GM21526 (cell line): ENCODE measurements at regions not wholly inside any gene's neighbourhood (a gene's known extent, or its start where the extent isn't known, plus 50 kb on each side); places are given as distances from the start of the nearest gene placed in this dataset.
"Not testable (repeated sequence)": the region's sequence is repeated elsewhere in the genome, so short reads cannot be mapped to it uniquely, and the experiment has no call there.

ENCODE experiments used
- ATAC-seq: cut with Tn5 transposase; IDR thresholded peaks from one replicate; pipeline ENCODE4 v1.9.1; 2021; ENCODE audit warnings: moderate library complexity; ENCODE audit not compliant: unreplicated experiment, low FRiP score

DNA sequence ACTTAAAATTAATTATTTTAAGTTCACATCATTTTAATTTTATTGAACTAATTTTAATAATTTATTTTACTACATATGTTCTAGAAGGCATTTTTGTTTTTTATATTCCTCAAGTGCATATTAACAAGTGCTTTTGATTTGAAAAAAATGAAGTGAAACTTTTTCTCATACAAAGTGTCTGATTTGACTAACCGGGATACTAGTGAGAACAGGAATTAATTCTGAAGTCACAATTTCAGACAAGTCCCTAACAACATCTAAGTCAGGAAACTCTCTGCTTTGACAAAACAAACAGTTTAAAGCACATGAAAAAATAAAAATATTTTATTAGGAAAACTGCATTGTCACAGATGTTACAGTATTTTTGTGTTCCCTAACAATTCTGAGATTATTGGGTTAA, 1166.3 kb upstream of the CITED2 start:
- no peak for ATAC-seq

DNA sequence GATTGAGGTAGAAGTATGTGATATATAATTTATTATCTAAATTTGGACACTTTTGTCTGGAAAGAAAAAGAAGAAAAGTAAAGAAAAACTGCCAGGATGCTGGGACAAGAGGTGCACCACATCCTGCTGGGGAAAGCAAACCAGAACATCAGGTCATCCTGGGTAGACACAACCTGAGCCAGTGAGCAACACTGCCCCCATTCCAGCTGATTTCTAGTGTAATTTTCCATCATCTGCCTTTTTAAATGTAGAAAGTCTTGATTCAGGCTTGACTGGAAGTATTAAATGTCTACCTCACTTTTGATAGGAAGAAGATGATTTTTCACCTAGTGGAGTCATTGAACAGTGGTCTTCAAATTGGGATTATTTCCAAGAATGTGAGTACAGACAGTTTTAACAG, 1164.5 kb upstream of the CITED2 start:
- no peak for ATAC-seq

DNA sequence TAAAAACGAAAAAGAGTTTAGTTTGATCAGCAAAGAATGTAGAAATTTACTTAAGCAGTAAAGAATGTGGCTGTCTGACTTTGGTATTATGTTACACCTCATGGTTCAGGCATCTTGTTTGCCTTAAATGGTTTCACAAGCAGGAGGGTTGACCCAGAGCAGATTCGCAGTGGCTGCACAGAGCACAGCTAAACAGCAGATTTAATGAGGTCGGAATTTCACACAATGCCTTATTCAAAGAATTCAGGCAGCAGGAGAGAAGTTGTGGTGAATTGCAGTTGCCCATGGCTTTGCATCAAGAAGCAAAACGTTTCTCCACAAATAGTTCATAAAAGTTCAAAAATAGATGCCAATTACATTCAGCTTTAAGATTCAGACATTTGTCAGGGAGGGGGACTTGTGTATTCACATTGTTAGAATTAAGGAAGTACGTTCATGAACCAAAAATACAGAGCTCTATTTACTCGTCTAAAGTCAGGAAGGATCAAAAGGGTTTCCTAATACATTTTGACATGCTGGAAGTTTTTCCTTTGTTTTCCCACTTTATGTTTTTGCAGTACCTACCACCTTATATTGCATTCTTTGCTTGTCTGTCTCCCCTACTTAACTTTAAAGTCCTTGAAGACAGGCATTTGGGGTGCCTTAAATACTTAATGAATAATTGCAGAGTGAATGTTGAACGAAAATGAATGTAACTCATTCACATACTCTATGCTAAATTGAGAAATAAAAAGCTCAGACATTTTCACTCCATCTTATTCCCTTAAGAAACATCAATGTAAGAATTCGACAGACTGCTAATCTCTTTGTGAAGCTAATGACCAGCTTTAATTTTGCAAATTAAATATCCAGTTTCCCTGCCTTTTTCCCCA, 1163.6 kb upstream of the CITED2 start:
- ATAC-seq = no peak

DNA sequence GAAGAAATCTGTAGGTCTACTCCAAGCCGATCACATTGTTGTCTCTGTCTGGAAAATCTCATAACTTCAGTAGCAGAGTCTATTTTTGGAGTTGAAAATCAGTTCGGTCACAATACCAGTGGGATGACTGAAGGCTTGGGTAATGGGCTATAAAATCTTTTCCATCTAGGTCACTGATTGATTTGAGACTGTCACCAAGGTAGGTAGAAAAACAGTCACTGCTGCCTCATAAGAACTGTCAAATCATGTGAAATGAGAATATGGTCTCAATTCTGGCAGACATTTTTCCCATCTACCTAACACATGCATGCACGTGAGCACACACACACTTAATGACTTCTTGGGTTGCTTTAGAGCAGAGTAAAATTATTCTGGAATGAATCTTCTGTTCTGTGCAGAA, 1162.8 kb upstream of the CITED2 start:
- ATAC-seq = no peak

DNA sequence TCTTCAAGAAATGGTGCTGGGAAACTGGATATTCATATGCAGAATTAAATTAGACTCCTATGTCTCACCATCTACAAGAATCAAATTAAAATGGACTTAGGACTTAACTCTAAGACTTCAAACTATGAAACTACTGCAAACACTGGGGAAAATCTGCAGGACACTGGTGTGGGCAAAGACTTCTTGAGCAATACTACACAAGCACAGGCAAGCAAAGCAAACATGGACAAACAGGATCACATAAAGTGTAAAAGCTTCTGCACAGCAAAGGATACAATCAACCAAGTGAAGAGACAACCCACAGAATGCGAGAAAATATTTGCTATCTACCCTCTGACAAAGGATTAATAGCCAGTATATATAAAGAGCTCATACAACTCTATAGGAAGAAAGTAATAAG, 1161.1 kb upstream of the CITED2 start:
- no peak for ATAC-seq

DNA sequence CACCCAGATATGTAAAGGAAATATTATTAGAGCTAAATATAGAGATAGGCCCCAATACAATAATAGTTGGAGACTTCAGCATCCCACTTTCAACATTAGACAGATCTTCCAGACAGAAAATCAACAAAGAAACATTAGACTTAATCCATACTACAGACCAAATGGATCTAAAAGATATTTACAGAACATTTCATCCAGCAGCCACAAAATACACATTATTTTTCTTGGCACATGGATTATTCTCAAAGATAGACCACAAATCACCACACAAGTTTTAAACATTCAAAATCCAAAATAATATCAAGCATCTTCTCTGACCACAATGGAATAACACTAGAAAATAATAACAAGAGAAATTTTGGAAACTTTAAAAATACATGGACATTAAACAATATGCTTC, 1159.1 kb upstream of the CITED2 start:
- ATAC-seq = no peak

DNA sequence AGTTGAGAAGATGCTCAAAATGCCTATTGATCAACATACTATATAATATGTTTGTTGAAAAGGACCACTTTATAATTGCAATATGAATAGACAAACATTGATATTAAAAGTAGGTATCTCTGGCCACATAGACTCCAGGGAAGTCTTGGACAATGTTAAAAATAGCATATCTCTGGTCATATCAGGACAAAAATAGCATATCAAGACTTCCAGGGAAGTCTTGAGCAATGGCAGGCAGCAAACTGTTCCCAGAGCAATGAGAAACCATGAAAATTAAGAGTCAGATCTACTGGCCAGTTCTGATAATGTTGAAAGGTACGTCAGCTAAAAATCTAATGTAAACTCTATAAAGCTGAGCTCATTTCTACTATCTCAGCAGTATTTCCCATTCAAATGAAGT, 1130.3 kb upstream of the CITED2 start:
- no peak for ATAC-seq

DNA sequence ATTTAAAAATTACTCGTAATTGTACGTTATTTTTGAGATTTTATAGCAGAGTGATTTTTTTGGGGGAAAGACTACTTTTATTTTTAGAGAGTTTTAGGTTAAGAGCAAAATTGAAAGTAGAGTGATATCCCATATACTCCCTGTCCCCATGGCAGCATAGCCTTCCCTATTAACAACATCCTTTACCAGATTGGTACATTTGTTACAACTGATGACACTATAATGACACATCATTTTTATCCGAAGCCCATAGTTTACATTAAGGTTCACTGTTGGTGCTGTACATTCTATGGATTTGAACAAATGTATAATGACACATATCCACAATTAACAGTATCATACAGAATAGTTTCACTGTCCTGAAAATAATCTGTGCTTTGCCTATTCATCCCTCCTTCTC, 1126.4 kb upstream of the CITED2 start:
- no peak for ATAC-seq

DNA sequence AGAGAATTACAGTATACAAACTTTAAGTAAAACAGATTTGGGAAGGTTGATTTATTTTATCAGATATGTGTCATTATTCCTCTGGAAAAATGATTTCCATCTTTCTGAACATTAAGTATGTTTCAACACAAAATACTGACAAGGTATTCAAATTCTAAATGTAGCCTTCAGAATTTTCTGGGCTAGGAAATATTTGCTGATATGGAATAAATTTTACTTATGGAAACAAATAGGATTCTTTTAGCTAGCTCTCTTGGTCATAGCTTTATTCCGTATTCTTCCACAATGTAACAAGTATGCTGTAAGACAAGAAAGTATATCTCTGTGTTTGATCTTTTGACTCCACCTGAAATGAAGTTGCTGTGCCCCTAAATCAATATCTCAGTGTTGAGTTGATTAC, 1125.2 kb upstream of the CITED2 start:
- no peak for ATAC-seq

DNA sequence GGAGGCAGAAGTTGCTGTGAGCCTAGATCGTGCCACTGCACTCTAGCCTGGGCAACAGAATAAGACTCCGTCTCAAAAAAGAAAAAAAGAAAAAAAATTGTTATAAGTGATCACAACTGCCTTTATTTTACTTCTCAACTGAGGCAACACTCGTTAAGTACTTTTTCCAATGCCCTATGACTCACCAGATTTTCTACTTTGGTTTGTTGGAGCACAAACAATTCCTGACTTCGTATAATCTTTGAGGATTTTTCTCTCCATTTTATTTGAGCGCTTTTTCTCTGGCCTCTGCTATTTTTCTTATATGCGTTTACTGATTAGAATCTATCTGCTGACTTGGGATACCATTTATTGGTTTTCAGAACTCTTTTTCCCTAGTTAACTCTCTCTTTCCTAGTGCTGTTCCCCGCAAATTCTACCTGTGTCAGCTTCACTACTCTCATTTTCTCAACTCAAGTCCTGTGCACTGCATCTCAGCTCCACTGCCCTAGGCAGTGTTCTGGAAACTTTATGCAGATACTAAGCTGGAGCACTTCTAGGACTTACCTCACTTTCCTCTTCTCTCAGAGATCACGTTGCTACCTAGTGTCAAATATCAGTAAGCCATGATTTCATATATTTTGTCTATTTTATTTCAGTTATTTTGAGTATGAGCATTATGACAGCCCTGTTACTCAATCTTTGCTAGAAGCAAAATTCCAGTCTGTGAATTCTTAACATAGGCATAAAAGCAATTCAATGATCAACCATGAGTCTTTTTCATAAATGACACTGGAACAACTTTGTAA, 1120.1 kb upstream of the CITED2 start:
- no peak for ATAC-seq

DNA sequence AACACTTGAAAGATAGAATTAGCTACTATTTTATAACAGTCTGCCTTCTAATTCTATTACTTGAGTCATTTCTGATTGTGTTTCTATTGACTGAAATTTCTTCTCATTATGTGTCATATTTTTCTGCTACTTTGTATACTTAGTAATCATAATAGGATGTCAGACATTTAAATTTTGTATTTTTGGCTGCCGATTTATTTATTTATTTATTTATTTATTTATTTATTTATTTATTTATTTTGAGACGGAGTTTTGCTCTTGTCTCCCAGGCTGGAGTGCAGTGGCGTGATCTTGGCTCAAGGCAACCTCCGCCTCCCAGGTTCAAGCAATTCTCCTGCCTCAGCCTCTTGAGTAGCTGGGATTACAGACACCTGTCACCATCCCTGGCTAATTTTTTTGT, 1119.0 kb upstream of the CITED2 start:
- ATAC-seq = not testable (repeated sequence)

DNA sequence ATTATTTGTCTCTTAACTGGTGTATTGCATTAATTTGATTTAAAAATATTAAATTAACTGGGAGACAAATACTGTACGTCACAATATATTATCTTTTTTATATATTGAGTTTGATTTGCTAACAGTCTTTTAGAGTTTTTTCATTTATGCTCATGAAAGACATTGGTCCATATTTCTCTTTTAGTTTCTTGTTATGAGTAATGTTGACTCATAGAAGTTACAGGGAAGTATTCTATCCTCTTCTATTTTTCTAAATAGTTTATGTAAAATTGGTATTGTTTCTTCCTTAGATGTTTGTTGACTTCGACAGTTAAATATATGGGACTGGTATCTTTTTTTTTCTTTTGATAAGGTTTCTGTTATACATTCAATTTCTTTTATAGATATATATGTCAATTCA, 1115.6 kb upstream of the CITED2 start:
- no peak for ATAC-seq

DNA sequence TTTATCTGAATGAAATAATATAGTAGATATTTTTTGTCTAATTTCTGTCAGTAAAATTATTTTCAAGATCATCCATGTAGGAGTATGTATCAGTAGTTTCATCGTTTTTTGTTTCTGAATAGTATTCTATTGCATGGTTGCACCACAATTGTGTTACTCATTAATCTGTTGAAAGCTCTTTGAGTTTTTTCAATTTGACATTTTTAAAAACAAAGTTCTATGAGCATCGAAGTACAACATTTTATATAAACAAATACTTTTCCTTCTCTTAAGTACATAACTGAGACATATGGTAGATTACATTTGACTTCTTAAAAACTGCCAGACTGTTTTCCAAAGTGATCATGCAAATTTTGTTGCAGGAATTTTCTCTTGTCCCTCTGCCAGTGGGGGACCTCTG, 1113.1 kb upstream of the CITED2 start:
- ATAC-seq = no peak

DNA sequence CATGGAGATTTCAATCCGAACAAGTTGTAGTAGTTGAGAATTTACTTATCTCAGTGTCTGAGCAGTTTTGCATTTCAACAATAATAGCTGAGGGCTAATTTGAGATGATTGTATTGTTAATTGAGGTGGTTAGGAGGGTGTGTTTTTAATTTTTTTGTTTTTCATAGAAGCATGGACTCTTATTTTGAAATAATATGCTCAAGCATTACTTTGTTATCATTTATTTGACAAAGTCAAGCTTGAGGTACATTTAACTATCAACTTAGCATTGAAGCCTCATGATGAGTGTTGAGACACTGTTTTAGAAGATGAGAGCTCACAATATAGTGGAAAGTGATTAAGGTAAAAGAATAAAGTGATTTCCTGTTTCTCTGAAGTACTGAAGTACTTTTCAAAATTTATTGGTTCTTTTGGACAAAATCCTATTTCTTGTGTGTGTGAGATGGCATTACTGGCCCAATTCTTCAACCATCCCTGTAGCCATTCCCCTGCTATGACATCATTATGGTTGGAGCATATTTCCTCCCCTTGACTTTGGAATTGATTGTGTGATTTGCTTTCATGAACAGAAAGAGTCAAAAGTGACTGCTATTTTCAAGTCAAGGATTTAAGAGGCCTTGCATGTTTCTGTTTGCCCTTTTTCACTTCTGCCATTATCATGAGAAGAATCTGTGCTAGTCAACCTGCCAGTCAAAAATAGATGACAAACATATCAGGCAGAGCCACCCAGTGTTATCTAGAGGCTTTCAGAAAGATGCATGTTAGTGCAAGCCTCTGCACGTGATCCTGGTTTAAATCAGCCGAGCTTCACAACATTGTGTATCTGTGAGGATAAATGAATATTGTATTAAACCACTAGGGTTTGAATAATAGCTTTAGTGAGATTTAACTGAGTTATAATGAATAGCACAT, 1112.3 kb upstream of the CITED2 start:
- ATAC-seq = no peak

DNA sequence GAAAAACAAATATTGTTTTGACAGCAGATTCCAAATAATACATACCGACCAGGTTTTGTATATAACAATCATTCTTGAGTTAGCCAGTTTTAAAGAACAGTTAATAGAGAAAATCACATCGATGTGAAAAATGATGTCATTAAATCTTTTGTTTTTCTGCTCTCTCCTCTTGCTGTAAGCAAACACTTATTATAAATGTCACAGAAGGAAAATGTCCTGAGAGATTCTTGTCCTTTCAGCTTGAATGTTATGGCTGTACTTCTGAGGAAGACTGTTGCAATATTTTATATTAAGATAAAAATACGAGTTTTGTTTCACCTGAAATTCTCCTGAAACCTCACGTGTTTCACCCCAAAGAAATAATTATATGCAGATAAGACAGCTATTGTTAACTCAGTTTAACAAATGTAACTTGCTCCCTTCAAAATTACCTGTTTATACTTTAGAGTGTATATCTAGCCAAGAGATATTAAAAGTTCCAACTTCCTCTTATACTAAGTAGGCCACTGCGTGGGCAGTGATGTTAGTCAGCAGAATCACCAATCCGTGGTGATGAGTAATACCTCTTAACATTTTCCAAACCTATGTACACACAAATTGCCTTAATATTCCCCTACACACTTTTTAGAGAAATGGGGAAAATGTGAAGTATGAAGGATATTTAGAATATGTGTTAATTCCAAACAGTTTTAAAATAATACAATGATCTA, 1111.4 kb upstream of the CITED2 start:
- ATAC-seq = no peak

DNA sequence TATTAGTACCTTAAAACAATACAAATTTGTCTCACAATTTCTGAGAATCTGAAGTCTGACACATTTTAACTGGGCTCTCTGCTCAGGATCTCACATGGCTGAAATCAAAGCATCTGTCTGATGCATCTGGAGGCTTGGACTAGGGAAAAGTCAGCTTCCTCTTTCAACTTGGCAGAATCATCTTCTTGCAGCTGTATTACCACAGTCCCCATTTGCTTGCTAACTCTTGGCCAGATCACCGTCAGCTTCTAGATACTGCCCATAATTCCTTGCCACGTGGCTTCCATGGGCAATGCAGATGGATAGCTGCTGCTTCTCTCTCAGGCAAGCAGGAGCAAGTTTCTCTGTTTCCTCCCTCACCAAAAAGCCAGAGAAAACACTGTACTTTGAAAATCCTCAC, 1106.4 kb upstream of the CITED2 start:
- ATAC-seq = no peak

DNA sequence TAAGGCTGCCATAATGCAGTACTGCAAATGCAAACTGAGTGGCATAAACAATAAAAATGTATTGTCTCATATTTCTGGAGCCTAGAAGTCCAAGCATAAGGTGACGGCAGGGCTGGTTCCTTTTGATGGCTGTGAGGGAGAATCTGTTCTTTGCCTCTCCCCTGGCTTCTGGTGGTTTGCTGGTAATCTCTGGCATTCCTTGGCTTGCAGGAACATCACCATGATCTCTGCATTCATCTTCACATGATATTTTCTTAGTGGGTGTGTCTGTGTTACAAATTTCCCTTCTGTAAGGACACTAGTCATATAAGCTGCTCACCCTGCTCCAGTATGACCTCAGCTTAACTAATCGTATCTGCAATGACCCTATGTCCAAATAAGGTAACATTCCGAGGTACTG, 1104.2 kb upstream of the CITED2 start:
- no peak for ATAC-seq

DNA sequence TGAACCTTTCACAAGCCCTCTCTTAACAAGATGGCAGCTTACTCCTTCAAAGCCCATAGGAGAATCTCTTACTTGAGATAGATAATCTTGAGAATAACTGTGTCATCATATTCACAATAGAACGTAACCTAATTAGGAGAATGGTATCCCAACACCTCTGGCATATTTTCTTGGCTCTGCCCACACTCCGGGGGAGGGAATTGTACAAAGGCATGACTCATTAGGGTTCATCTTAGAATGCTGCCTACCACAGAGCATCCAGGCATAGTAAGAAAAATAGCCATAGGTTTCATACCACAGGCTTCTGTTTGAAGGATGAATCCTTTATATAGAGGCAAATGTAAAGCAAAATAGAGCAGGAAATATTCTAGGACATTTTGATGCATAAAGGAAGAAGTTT, 1100.6 kb upstream of the CITED2 start:
- ATAC-seq = no peak

DNA sequence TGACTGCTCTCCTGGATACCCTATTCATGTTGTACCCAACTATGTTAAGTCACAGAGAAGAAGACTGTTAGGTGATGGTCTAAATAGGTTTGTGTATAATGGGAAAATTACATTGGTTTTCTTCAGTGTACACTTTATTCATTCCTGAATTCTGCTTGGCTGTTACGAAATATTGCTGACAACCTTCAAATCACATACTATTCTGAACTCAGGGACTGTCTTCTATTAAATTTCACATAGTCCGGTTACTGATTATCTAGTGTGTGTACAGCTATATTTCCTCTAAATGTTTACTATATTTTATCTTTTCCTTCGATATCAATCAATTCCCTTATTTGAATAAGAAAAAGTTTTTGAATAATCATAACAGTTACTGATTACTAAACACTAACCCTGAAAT, 1090.3 kb upstream of the CITED2 start:
- ATAC-seq = no peak

DNA sequence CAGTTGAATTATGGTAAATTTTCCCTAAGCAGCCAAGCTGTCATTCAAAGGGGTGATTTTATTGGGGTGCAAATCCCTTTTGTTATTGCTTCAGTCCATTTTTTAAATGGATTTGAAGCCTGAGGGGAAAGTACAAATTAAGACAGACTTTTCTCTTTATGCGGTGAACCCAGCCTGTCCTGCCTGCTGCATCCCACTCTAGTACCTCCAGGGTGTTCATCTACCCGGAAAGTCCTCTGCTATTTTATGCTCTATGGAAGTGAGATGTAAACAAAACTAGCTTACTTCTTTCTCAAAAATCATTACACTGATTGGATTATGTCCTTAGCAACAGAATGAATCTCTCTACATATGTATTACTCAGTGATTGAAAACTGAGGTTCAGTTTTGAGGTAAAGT, 1088.9 kb upstream of the CITED2 start:
- no peak for ATAC-seq
